ENCODE measurements at regions not wholly inside any gene's neighbourhood (a gene's known extent, or its start where the extent isn't known, plus 50 kb on each side); places are given as distances from the start of the nearest gene placed in this dataset.

GRCh38 chr9:90009447-90009846 is 404.6 kb downstream of the GADD45G start:
- no peak for TF ChIP-seq POLR2AphosphoS5 (IDR thresholded peaks at IDR 0.05)
- DNase-seq (peak in 1 of 2 donors; percentile 40), ATAC-seq (ENCODE audit: low FRiP score in 2 of 2) (peak in 1 of 2 donors; percentile 53)
- no peak overlapping the region for H3K27ac ChIP-seq
- H3K36me3 ChIP-seq: no peaks in the 10 kb centered on the region
- H3K4me1 ChIP-seq: peaks cover 0 to 11% (median 3%) of the 10 kb centered on the region in 4 donors
- H3K27me3 ChIP-seq: no peaks in the 10 kb centered on the region
- H3K4me3 ChIP-seq: no peak overlapping the region
- no peaks in the 10 kb centered on the region for H3K9me3 ChIP-seq
- WGBS, 2 donors: 40 to 74% methylated on average over 1 to 4 of the region's 4 CpGs

DNA sequence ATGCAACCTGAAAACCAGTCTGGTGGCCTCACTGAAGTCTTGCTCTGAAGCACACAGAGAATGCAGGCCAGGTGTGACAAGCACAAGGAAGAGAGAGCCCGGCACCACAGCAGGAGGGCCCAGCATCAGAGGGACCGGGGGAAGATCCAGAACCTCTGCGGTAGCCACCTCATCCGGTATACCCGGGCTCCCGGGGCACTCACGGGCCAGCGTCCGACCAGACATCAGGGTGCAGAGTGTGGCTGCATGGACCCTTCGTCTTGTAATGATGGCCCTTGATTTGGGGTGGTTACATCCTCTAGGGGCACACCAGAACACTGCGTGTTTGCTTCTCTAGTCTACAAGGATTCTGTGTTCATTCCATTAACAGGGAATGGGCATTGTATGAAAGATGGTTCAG is 406.0 kb downstream of the GADD45G start:
- Histone ChIP-seq H3K4me1 (peaks cover 0 to 11% (median 3%) of the 10 kb centered on the region in 4 donors), H3K27me3 (no peaks in the 10 kb centered on the region), H3K36me3 (no peaks in the 10 kb centered on the region), H3K27ac (no peak overlapping the region), H3K4me3 (no peak overlapping the region), H3K9me3 (no peaks in the 10 kb centered on the region)
- TF ChIP-seq POLR2A (IDR thresholded peaks at IDR 0.05) (no peak), EP300 (IDR thresholded peaks at IDR 0.05) (no peak), POLR2AphosphoS5 (IDR thresholded peaks at IDR 0.05) (no peak)
- TF ChIP-seq, protein P1, sequence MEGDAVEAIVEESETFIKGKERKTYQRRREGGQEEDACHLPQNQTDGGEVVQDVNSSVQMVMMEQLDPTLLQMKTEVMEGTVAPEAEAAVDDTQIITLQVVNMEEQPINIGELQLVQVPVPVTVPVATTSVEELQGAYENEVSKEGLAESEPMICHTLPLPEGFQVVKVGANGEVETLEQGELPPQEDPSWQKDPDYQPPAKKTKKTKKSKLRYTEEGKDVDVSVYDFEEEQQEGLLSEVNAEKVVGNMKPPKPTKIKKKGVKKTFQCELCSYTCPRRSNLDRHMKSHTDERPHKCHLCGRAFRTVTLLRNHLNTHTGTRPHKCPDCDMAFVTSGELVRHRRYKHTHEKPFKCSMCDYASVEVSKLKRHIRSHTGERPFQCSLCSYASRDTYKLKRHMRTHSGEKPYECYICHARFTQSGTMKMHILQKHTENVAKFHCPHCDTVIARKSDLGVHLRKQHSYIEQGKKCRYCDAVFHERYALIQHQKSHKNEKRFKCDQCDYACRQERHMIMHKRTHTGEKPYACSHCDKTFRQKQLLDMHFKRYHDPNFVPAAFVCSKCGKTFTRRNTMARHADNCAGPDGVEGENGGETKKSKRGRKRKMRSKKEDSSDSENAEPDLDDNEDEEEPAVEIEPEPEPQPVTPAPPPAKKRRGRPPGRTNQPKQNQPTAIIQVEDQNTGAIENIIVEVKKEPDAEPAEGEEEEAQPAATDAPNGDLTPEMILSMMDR (IDR thresholded peaks at IDR 0.05): no peak
- peak in 1 of 2 donors; percentile 59 for DNase-seq
- 92 to 100% methylated on average over 3 to 11 of the region's 11 CpGs for WGBS, 2 donors
- peak in 1 of 2 donors; percentile 16 for ATAC-seq (ENCODE audit: low FRiP score in 2 of 2)

DNA sequence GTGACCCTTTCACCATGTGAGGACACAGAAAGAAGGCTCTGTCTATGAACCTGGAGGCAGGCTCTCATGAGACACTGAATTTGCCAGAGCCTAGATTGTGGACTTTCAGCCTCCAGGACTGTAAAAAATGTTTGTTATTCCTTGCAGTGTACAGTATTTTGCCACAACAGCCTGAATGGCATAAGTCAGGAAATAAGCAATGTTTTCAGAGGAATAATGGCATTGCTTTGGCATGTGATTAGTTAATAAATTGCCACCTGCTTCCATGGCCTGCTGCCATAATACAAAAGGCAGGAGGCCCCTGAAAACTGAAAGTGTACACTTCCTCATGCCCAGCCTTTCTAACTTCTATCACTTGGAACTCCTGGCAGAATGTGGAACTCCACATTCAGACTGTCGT is 408.1 kb downstream of the GADD45G start:
- Histone ChIP-seq H3K36me3 (no peaks in the 10 kb centered on the region), H3K27me3 (no peaks in the 10 kb centered on the region), H3K4me3 (no peak overlapping the region), H3K4me1 (peaks cover 0 to 11% (median 3%) of the 10 kb centered on the region in 4 donors), H3K27ac (no peak overlapping the region), H3K9me3 (no peaks in the 10 kb centered on the region)
- DNase-seq (no peak), ATAC-seq (ENCODE audit: low FRiP score in 2 of 2) (no peak)
- TF ChIP-seq EP300 (IDR thresholded peaks at IDR 0.05) (no peak), POLR2A (IDR thresholded peaks at IDR 0.05) (no peak), POLR2AphosphoS5 (IDR thresholded peaks at IDR 0.05) (no peak)
- TF ChIP-seq, protein P1 (IDR thresholded peaks at IDR 0.05): no peak
- 14 to 27% methylated on average over 1 of the region's 1 CpG for WGBS, 2 donors

GRCh38 chr9:90013778-90014177 is 409.0 kb downstream of the GADD45G start:
- H3K36me3 ChIP-seq: no peaks in the 10 kb centered on the region
- WGBS, 2 donors: 90 to 98% methylated on average over 6 to 8 of the region's 8 CpGs
- no peak for ATAC-seq (ENCODE audit: low FRiP score in 2 of 2)

DNA sequence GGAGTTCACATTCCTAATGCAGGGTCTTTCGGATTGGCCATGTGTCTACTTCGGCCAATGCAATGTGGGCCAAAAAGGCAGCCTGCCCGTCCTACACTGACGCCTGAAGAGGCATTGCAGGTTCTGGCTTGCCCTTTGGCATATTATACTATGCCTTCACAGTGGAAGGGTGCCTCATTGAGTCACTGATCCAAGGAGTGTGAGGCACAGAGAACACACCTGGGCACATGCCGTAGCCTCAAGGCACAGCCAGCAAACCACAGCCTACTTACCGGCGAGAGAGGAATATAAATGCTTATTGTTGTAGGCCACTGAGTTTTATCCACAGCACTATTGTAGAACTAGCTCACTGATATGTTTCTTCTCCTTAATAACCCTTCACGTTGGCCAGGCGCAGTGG is 409.6 kb downstream of the GADD45G start:
- WGBS, 2 donors: 92 to 98% methylated on average over 9 of the region's 9 CpGs
- TF ChIP-seq POLR2A (IDR thresholded peaks at IDR 0.05): no peak
- TF ChIP-seq POLR2AphosphoS5 (IDR thresholded peaks at IDR 0.05): no peak
- no peak for TF ChIP-seq EP300 (IDR thresholded peaks at IDR 0.05)
- TF ChIP-seq, protein P1 (IDR thresholded peaks at IDR 0.05): no peak

More at GRCh38 chr9:90013778-90014177, 409.0 kb downstream of the GADD45G start:
- no peaks in the 10 kb centered on the region for H3K9me3 ChIP-seq
- DNase-seq: no peak
- H3K27me3 ChIP-seq: no peaks in the 10 kb centered on the region
- H3K4me3 ChIP-seq: no peak overlapping the region
- H3K27ac ChIP-seq: no peak overlapping the region
- peaks cover 0 to 11% (median 3%) of the 10 kb centered on the region in 4 donors for H3K4me1 ChIP-seq
- TF ChIP-seq POLR2AphosphoS5 (IDR thresholded peaks at IDR 0.05) (no peak), EP300 (IDR thresholded peaks at IDR 0.05) (no peak)

DNA sequence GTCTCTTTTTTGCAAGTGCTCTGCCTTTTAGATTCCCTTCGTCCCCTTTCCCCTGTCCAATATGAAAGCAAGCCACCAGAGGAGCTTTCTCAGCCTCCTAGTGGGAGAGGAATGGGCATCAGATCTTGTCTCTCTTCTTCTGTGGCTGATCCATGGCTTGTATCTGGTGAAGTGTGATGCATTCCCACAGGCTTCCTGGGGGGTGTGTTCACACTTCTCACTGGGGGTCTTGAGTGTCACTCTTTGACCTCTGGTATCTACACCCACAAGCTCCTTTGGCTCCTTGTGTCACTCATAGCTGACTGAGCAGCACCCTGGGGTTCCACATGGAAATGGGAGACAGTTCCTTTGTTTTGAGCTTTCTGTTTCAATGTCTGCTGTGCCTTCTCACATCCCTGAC is 411.5 kb downstream of the GADD45G start:
- TF ChIP-seq POLR2A (IDR thresholded peaks at IDR 0.05) (no peak), POLR2AphosphoS5 (IDR thresholded peaks at IDR 0.05) (no peak), EP300 (IDR thresholded peaks at IDR 0.05) (no peak)
- TF ChIP-seq, protein P1 (IDR thresholded peaks at IDR 0.05): no peak
- 69 to 95% methylated on average over 1 of the region's 1 CpG for WGBS, 2 donors
- Histone ChIP-seq H3K36me3 (no peaks in the 10 kb centered on the region), H3K4me1 (peaks cover 0 to 6% (median 3%) of the 10 kb centered on the region in 4 donors), H3K27me3 (no peaks in the 10 kb centered on the region), H3K9me3 (no peaks in the 10 kb centered on the region), H3K27ac (no peak overlapping the region), H3K4me3 (no peak overlapping the region)
- ATAC-seq (ENCODE audit: low FRiP score in 2 of 2): no peak
- DNase-seq: no peak

More for the DNA sequence above, 409.6 kb downstream of the GADD45G start:
- Histone ChIP-seq H3K4me3 (no peak overlapping the region), H3K27me3 (no peaks in the 10 kb centered on the region), H3K4me1 (peaks cover 0 to 8% (median 3%) of the 10 kb centered on the region in 4 donors), H3K27ac (no peak overlapping the region), H3K36me3 (no peaks in the 10 kb centered on the region), H3K9me3 (no peaks in the 10 kb centered on the region)
- ATAC-seq (ENCODE audit: low FRiP score in 2 of 2) (no peak), DNase-seq (no peak)

Measured in upper lobe of left lung (tissue), 6 donors.